GM12872 (cell line): ENCODE measurements at regions not wholly inside any gene's neighbourhood (a gene's known extent, or its start where the extent isn't known, plus 50 kb on each side); places are given as distances from the start of the nearest gene placed in this dataset.

ENCODE experiments used
- CTCF ChIP-seq: IDR thresholded peaks from 3 replicates; pipeline ENCODE4 v1.5.1; 2011; ENCODE audit warnings: low read depth, mild to moderate bottlenecking, low read length, moderate library complexity; ENCODE audit not compliant: insufficient read depth

GRCh38 chr5:6059137-6059800, 319.1 kb downstream of the MED10 start:
- no peak for TF ChIP-seq CTCF

- TF ChIP-seq CTCF = no peak
Measured at GRCh38 chr5:6058055-6058715, 320.2 kb downstream of the MED10 start.

DNA sequence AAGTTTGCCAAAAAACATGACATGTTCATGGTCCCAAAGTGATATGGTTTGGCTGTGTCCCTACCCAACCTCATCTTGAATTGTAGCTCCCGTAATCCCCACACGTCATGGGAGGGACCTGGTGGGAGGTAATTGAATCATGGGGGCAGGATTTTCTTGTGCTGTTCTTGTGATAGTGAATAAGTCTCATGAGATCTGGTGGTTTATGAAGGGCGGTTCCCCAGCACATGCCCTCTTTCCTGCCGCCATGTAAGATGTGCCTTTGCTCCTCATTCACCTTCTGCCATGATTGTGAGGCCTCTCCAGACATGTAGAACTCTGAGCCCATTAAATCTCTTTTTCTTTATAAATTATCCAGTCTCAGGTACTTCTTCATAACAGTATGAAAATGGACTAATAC, 322.1 kb downstream of the MED10 start:
- TF ChIP-seq CTCF = no peak

DNA sequence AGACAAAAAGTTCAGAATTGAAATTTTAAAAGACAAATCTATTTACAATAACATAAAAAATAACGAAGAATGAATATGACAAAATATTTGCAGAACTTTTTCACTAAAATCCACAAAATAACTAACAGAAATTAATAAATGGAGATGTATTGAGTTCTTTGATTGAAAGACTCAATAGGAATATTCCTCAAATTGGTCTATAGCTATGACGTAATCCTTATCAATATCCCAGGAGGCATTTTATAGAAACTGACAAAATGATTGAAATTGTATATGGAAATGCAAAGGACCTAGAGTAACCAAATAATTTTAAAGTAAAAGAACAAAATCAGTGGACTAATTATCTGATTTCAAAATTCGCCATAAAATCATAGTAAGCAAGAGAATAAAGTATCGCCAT, 328.7 kb downstream of the MED10 start:
- TF ChIP-seq CTCF = no peak

DNA sequence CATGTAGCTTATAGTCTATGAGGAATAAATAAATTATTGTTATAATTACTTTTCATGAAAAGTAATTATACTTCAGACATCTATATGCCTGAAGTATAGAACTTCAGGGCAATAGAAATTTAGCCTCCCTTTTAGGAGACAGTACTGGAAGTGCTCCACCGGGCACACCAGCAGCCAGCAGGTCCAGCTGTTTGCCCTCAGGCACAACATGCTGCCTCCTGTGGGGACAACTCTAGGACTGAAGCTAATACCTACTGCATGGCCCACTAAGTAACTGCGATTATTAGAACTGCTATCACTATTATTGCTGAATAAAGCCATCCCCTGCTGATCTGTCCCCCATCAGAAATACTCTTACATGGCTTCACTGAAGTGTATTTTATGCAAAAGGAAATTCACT, 329.6 kb downstream of the MED10 start:
- TF ChIP-seq CTCF = no peak

- no peak for TF ChIP-seq CTCF
Measured at GRCh38 chr5:6046296-6046967, 331.9 kb downstream of the MED10 start.

- no peak for TF ChIP-seq CTCF
Measured at GRCh38 chr5:6043491-6044310, 334.6 kb downstream of the MED10 start.
